ENCODE measurements at regions not wholly inside any gene's neighbourhood (a gene's known extent, or its start where the extent isn't known, plus 50 kb on each side); places are given as distances from the start of the nearest gene placed in this dataset.
"Not testable (repeated sequence)": the region's sequence is repeated elsewhere in the genome, so short reads cannot be mapped to it uniquely, and the experiment has no call there.

- no peak for DNase-seq
Observed at GRCh38 chr5:87141544-87141943, 126.1 kb upstream of the RASA1 start.

GRCh38 chr5:87145853-87146252 is 121.8 kb upstream of the RASA1 start:
- not testable (repeated sequence) for DNase-seq

GRCh38 chr5:87147441-87147840 is 120.2 kb upstream of the RASA1 start:
- no peak for DNase-seq

GRCh38 chr5:87150630-87151029 is 117.1 kb upstream of the RASA1 start:
- DNase-seq: no peak

- no peak for DNase-seq
Observed at GRCh38 chr5:87151547-87151946, 116.1 kb upstream of the RASA1 start.

GRCh38 chr5:87152886-87153285 is 114.8 kb upstream of the RASA1 start:
- DNase-seq: no peak

GRCh38 chr5:87154191-87154590 is 113.5 kb upstream of the RASA1 start:
- no peak for DNase-seq

- no peak for DNase-seq
Observed at GRCh38 chr5:87155106-87155505, 112.6 kb upstream of the RASA1 start.

- DNase-seq: no peak
Observed at GRCh38 chr5:87156631-87157030, 111.1 kb upstream of the RASA1 start.

GRCh38 chr5:87164409-87164808 is 103.3 kb upstream of the RASA1 start:
- DNase-seq: no peak

GRCh38 chr5:87169300-87169991 is 98.2 kb upstream of the RASA1 start:
- DNase-seq: no peak

GRCh38 chr5:87170799-87171198 is 96.9 kb upstream of the RASA1 start:
- DNase-seq: no peak

- no peak for DNase-seq
Observed at GRCh38 chr5:87182649-87183048, 85.0 kb upstream of the RASA1 start.

- DNase-seq: no peak
Observed at GRCh38 chr5:87183896-87184295, 83.8 kb upstream of the RASA1 start.

- DNase-seq: no peak
Observed at GRCh38 chr5:87184605-87185004, 83.1 kb upstream of the RASA1 start.

GRCh38 chr5:87185838-87186237 is 81.8 kb upstream of the RASA1 start:
- no peak for DNase-seq

GRCh38 chr5:87188391-87188790 is 79.3 kb upstream of the RASA1 start:
- no peak for DNase-seq

GRCh38 chr5:87190041-87190440 is 77.6 kb upstream of the RASA1 start:
- DNase-seq: no peak

- no peak for DNase-seq
Observed at GRCh38 chr5:87190687-87191086, 77.0 kb upstream of the RASA1 start.

- DNase-seq: no peak
Observed at GRCh38 chr5:87191645-87192044, 76.0 kb upstream of the RASA1 start.

- no peak for DNase-seq
Observed at GRCh38 chr5:87195104-87195591, 72.5 kb upstream of the RASA1 start.

GRCh38 chr5:87195616-87196015 is 72.1 kb upstream of the RASA1 start:
- DNase-seq: no peak

GRCh38 chr5:87198010-87198409 is 69.7 kb upstream of the RASA1 start:
- no peak for DNase-seq

GRCh38 chr5:87199246-87199645 is 68.4 kb upstream of the RASA1 start:
- not testable (repeated sequence) for DNase-seq

GRCh38 chr5:87199704-87200103 is 68.0 kb upstream of the RASA1 start:
- DNase-seq: not testable (repeated sequence)

All from tongue (tissue), 1 donor.